Fibroblast of lung (primary cell): ENCODE measurements at regions not wholly inside any gene's neighbourhood (a gene's known extent, or its start where the extent isn't known, plus 50 kb on each side); places are given as distances from the start of the nearest gene placed in this dataset.

Source experiments
- EZH2 ChIP-seq: IDR thresholded peaks from 2 replicates; pipeline ENCODE4 v1.5.1; 2012; ENCODE audit warnings: low read length, control low read depth, mild to moderate bottlenecking; ENCODE audit errors: missing control alignments
- TF ChIP-seq, protein P1 (sequence below), 2 donors: IDR thresholded peaks in 1 of 2; conservative IDR thresholded peaks in 1 of 2; 1 replicate in 1 of 2; 2 replicates in 1 of 2; pipeline ENCODE4 v1.5.1; 2011 to 2012; ENCODE audit warnings: low read length in 2 of 2, control low read depth in 1 of 2, inconsistent platforms in 1 of 2, low read depth in 1 of 2, mild to moderate bottlenecking in 1 of 2

DNA sequence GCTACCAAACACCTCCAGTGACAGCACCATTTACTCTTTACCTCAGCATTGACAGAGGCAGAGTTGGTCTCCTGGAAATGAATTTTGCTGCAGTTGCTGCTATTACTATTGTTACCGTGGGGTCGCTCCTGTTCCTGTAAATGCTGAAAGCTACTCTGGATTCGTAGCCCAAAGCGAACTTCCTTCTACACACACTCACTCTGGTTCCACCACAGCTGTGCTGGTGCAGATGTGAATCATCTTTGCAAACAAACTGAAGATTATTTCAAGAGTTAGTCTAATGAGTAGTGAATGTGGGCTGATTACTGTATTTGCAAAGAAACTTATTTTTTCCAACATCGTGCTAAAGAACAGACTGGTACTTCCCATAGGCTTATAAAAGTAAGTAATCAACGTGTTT lies 304.0 kb downstream of the LPIN1 start:
- TF ChIP-seq, protein P1, sequence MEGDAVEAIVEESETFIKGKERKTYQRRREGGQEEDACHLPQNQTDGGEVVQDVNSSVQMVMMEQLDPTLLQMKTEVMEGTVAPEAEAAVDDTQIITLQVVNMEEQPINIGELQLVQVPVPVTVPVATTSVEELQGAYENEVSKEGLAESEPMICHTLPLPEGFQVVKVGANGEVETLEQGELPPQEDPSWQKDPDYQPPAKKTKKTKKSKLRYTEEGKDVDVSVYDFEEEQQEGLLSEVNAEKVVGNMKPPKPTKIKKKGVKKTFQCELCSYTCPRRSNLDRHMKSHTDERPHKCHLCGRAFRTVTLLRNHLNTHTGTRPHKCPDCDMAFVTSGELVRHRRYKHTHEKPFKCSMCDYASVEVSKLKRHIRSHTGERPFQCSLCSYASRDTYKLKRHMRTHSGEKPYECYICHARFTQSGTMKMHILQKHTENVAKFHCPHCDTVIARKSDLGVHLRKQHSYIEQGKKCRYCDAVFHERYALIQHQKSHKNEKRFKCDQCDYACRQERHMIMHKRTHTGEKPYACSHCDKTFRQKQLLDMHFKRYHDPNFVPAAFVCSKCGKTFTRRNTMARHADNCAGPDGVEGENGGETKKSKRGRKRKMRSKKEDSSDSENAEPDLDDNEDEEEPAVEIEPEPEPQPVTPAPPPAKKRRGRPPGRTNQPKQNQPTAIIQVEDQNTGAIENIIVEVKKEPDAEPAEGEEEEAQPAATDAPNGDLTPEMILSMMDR (conservative IDR thresholded peaks at IDR 0.05 in 1 of 2, IDR thresholded peaks at IDR 0.05 in 1 of 2; ENCODE audit: low read depth in 1 of 2, low read length in 2 of 2): peak; percentile 19 to 47
- TF ChIP-seq EZH2: no peak
